ENCODE measurements at regions not wholly inside any gene's neighbourhood (a gene's known extent, or its start where the extent isn't known, plus 50 kb on each side); places are given as distances from the start of the nearest gene placed in this dataset.

DNA sequence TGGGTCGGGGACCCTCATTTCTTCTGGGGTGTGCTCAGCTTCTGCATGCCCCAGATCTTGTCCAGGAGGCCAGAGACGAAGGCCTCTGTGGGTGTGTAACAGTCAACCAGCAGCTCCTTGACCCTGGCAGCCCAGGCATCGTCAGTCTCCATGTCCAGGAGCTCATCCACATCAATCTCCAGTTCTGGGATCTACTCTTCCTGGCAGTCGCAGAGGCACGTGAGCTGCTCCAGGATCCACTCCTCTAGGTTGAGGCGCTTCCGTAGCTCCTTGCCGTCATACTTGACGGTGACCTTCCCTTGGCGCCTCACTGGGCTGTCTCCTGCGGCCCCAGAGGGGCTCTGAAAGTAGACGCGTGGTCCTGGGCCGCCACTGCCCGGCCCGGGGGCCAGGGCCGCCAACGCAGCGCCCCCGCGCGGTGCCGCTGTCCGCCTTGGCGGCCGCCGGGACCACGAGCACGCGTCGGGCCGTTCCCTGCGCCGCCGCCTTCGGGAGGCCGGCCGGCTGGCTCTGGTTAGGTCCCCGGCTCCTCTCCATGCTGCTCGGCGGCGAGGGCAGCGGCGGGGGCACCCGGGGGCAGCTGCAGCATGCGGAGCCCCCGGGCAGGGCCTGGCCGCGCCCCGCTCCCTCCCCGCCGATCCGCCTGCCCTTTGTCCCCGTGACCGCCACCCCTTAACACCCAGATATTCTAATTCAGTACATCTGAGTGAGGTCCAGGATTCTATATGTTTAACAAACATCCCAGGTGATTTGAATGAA lies 170.5 kb downstream of the SEPTIN7 start:
- peak in 1 of 14 donors; percentile 5 for DNase-seq

DNA sequence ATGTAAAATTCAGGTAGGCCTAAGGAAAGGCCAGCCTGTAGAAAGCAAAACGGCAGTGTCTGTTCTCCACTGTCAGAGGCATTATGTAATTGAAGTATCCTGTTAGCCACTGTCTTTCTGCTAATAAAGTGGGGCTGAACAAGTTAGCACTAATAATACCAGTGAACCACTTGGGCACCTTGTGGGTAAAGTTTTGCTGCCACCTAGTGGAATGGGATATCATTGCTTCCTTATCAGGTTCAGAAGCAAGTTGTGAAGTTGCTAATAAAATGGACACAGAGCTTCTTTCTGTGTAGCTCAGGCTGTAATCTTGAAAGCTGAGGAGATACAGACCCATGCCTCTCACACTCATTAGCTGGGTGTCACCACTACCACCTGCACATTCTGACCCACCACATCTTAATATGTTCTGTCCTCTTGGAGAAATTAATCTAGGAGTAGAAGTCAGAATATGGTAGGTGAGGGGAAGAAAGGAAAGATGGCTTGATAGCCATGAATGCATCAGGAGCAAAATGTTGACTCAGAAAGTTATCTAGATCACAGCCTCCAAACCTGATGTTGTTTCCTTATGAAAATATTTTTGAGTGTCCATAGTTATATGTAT lies 175.1 kb downstream of the SEPTIN7 start:
- peak in 6 of 14 donors; percentile 11 to 60 (median 21) for DNase-seq

DNA sequence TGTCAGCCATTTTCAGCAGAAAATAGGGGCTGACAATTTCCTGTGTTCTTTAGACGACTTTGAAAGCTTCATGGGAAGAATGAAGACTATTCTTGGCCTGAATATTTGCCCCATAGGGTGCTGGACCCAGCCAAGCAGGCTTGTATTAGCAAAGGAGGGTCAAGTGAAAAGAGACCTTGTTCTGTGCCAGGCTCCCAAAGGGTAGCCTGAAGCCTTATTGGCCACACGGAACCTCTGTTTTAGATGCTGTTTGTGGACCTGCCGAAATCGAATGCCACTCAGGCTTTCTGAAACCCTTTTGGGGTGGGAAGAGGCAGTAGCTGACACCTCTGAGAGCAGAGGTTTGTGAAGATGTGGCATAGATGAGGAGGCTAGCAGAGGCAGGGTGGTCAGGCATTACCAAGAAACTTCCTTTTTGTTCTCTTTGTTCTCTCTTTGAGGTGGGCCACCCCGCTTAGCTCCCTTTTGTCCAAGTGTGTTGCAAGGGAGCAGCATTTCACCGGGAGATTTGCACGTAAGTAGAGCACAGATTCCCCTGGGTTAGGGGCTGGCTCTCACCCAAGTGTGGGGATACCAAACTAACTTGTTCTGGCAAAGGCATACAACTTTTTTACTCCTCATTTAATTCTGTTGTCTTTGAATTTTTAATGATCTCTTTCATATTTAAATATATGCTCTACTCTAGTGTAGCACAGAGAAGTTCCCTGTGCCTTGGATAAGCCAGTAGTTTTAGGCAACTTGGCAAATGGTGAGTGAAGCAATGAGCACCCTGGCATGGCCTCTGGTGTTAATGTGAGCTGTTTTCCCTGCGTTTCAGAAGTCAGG lies 174.0 kb upstream of the EEPD1 start:
- peak in 2 of 14 donors; percentile 8 to 19 for DNase-seq

DNA sequence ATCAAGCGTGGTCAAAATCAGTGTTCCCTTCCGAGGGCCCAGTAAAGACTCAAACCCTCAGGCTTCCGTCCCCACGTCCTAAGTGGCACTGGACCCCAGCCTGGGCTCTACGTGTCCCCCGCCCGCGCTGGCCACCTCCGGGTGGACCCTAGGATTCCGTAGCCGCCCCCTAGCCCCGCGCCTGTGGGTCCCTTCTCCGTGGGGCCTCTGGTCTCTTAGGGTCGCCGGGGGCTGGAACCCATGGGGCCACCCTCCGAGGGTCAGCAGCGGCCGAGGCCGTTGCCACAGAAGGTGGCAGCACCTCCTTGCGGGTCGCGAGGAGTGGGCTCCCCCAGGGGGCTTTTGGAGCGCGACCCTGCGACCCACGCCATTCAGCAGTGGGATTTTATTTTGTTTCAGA lies 170.5 kb upstream of the EEPD1 start:
- DNase-seq = no peak

DNA sequence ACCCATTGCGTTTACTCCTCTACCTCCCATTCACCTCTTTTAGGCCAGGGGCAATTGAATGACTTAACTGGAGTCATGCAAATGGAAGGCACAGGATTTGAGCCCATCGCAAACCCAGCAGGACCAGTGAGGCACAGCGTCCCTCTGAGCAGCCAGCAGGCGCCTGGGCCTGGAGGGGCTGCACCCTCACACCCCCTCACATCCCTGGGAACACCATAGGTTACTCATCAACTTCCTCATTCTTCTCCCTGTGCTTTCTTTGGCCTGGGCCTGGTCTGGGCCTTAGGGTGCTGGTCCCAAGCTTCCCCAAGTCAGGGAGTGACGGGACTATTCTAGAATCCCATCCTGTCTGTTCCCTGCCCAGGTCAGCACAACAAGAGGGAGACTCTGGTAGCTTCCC lies 169.4 kb upstream of the EEPD1 start:
- no peak for DNase-seq

DNA sequence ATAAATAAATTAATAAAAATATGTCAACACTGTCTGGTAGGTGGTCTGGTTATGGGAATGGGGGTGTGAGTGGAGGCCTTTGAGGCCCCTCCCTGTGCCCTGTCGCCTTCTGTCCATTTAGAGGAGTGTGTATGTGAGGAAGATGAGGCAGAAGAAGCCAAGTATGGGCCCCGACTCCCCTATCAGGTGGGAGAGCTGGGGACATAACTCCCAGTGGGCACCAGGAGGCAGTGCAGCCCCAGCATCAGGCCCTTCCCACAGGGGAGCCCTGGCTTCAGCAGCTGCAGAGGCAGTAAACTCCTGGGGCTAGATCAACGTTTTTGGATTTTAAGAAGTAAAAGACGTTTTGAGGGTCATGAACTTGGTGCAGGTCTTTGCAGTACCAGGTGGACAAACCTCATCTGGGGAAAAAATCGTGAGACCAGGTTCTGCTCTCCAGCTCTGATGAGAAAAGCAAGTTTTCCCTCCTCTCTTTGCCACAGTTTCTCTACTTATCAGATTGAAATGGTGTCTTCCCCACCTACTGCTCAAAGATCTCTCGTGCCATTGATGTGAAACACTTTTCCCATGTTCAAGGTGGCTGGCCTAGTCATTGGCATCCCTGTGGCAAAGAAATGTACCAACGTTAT lies 167.8 kb upstream of the EEPD1 start:
- DNase-seq = peak in 12 of 14 donors; percentile 4 to 76 (median 52)

DNA sequence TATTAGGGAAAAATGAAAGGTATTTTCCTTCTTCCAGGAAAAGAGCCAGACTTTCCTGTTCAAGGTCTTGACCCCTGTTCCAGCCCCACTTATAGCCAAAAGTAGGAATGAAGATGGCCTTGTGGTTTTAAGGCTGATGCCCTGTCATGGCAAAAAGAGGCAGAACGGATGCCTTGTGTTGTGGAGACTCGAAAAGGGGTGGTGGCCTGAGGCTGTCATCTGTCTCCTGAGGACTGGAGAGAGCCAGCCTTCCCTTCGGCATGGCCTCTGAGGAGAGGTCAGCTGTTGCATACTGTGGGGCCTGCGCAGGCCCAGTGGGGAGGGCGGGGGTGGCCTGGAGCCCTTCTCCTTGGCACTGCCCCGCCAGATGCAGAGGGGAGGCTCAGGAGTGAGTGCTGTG lies 166.0 kb upstream of the EEPD1 start:
- DNase-seq = no peak

DNA sequence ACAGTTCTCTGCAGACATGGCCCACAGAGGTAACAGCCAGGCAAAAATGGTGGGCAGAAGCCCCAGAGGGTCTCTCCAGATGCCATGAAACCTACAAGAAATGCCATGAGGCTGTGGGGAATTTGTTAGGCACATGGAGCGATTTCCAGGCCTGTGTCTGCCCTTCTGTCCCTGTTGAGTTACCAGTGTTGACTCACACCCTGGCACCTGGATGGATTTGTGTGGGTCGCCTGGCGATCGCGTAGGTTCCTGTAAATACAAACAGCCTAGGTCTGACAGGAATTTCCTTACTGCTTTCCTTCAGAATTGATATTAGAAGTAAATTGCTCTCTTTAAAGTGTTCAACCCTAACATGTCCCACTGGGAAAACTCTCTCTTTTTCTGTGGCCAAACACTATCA lies 164.9 kb upstream of the EEPD1 start:
- DNase-seq = no peak

DNA sequence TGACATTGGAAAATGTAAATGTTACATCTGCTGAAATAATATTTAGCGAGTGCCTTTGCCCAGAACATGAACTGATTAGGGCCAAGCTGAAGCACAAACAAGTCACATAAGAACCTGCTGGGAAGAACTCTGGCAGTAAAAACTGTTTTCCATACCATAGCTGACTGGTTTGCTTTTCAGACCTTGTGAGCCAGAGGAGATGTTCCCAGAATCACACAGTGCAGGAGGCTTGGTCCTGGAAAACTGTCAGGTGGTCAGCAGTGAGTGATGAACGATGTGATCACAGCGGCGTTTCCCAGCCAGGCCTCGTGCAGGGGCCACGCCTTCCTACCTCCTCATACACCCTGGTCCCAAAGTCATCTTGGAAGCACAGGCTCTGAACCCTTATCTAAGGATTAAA lies 164.2 kb upstream of the EEPD1 start:
- no peak for DNase-seq

DNA sequence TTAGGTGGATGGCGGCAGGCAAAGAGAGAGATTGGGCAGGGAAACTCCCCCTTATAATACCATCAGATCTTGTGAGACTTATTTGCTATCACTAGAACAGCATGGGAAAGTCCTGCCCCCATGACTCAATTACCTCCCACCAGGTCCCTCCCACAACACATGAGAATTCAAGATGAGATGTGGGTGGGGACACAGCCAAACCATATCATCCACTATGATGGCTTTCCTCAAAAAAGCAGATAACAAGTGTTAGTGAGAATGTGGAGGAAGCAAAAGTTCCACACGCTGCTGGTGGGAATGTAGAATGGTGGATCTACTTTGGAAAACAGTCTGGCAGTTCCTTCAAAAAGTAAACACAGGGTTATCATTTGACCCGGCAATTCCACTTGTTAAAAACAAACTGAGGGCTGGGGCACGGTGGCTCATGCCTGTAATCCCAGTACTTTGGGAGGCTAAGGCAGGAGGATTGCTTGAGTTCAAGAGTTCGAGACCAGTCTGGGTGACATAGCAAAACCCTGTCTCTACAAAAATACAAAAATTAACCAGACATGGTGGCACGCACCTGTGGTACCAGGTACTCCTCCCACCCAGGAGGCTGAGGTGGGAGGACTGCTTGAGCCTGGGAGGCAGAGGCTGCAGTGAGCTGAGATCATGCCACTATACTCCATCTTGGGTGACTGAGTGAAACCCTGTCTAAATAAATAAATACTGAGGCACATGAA lies 161.4 kb upstream of the EEPD1 start:
- no peak for DNase-seq

DNA sequence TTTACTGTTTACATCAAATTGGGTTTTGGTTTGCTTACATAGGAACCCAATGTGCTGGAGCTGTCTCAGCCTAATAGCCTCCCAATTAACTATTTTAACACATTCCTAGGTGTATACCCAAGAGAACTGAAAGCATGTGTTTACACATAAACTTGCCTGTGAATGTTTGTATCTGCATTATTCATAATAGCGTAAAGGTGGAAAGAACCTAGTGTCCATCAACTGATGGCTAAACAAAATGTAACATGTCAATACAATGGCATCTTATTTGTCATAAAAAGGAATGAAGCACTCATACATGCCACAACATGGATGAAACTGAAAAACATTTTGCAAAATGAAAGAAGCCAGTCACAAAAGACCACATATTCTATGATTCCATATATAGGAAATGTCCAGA lies 160.6 kb upstream of the EEPD1 start:
- DNase-seq = no peak

DNA sequence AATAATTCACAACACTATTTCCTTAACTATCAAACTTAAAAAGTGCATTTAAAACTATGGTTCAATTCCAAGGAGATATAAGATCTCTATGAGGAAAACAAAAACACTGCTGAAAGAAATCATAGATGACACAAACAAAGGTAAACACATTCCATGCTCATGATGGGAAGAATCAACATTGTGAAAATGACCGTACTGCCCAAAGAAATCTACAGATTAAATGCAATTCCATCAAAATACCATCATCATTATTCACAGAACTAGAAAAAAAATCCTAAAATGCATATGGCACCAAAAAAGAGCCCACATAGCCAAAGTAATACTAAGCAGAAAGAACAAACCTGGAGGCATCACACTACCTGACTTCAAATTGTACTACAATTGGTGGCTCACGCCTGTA lies 159.9 kb upstream of the EEPD1 start:
- no peak for DNase-seq

DNA sequence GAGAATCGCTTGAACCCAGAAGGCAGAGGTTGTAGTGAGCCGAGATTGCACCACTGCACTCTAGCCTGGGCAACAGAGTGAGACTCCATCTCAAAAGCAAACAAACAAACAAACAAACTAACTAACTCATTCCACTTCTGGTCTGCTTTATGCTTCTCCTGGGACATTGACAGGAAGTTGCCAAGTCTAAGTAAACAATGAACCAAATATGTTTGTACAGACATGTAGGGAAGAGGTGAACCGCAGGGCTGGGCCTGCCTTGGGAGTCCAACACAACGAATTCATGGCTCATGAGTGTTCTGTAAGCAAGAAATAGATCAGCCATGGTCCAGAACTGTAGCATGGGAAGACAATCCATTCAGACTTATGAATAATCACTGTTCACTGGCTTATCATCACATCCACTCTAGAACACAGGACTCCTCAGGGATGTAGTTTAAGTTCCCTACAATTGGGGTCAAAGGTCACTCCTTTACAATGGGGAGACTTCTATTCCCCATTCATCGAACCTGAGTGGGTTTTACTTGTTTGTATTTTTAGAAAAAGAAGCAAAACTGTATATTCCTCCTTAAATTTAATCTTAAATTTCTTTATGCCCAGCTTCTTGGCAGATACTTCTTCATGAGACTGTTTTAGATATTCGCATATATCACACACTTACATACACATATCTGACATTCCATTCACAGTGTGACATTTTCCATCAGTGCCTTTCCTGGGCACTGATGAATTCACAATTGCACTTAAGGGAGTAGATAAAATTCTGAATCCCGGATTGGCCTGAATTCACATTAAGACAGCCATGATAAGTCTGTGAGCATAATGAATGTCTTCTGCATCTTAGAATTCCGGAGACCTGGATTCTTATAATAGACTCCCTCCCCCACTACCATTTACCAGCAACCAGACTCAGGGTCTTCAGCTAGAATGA lies 159.1 kb upstream of the EEPD1 start:
- no peak for DNase-seq

DNA sequence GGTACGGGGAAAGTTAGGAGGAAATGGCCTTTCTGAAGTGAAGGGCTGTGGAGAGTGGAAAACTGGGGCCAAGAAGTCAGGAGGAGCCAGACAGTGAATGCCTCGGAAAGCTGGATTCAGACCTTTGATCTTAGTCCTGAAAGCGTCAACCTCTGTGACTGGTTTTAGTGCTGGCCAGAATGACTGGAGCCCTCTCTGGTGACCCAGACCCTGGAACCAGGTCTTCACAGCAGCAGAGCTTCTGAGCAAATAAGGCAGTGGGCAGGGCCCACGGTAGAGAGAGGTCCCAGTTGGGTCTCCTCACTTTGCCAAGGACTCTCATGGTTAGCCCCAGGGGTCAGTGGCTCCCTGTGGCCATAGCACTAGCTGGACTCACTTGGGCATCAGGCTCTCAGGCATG lies 157.7 kb upstream of the EEPD1 start:
- DNase-seq = no peak

DNA sequence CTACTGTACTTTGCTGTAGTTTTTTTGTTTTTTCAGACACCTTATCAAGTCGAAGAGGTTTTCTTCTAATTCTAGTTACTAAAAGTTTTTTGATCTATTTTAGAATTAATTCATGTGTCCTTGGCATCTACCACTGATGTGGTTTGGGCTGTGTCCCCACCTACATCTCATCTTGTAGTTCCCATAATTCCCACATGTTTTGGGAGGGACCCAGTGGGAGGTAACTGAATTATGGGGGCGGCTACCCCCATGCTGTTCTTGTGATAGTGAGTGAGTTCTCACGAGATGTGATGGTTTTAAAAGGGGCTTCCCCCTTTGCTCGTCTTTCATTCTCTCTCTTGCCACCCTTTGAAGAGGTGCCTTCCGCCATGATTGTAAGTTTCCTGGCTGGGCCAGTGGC lies 154.6 kb upstream of the EEPD1 start:
- DNase-seq = no peak

DNA sequence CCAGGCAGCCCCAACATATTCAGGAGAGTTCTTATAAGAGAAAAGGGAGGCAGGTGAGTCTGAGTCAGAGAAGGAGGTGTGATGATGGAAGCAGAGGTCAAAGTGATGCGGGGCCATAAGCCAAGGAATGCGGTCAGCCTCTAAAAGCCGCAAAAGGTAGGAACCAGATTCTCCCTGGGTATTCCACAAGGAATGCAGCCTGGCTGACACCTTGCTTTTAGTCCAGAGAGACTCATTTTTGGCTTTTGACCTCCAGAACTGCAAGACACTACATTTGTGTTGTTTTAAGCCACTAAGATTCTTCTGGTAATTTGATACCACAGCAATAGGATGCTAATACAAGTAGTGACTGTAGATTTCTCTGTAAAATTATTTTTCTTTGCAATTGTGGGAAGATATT lies 151.5 kb upstream of the EEPD1 start:
- no peak for DNase-seq

DNA sequence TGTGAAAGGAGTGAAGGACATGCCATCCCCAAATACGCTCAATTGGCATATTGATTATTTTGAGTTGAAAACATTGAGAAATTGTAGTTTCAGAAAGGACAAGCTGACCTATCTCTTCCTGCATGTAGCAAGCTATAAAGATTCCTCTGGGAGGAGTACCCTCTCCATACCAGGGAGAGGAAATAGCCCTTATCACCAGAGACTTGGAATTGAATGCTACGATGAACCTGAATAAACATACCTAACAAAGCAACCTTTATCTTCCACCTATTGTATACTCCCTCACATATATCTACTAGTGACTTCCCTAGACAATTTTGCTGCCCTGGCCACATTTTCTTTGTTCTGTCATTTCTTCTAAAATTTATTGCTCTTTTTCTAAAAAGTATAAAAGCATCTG lies 150.2 kb upstream of the EEPD1 start:
- DNase-seq = no peak

DNA sequence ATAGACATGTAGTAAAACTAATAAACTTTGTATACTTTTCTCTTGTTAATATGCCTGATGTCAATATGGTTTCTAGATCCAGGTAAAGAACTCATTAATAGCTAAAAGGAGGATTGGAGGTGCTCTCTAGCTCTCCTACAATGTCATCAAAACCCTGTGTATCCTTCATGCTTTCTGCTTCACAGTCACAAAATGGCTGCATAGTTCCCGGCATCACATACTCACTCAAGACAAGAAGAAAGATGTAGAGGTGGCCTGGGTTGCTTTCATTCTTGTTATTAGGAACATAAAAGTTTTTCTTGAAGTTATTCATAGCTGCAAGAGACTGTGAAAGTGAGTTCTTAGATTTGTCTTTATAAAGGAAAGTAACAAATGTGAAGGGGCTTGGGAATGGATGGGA lies 149.7 kb upstream of the EEPD1 start:
- DNase-seq = no peak

DNA sequence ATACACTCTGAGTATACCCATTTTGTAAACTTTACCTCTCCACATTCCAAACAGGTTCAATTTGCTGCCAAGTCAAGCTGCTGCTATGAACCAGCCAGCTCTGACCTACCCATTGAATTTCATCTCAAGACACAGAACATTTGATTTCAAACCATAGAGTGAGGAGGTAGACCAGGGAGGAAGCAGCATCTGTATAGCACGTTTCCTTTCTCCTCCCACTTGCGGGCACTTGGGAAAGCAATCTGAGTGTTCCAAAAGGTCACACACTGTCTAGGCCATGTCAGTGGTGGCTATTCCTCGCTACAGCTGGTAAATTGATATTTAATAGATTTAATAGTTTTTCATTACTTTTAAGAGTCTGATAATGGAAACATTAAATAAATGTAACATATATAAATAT lies 147.8 kb upstream of the EEPD1 start:
- no peak for DNase-seq

DNA sequence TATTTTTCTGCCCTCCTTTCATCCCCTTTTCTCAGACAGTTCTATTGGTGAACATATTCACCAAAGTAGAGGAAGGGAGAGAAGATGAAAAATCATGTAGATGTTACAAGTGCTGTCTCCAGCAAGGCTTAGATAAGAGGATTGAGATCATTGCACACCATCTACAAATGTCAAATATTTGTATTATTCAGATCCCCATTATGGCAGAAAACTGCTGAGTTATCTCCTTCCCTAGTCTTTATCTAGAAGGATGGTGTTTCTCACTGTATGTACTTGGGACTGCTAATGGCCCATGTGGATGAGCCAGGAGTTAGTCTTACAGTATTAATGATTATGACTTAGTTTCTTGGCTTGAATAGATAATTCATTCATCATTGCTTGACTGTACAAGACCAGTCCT lies 147.2 kb upstream of the EEPD1 start:
- no peak for DNase-seq

DNA sequence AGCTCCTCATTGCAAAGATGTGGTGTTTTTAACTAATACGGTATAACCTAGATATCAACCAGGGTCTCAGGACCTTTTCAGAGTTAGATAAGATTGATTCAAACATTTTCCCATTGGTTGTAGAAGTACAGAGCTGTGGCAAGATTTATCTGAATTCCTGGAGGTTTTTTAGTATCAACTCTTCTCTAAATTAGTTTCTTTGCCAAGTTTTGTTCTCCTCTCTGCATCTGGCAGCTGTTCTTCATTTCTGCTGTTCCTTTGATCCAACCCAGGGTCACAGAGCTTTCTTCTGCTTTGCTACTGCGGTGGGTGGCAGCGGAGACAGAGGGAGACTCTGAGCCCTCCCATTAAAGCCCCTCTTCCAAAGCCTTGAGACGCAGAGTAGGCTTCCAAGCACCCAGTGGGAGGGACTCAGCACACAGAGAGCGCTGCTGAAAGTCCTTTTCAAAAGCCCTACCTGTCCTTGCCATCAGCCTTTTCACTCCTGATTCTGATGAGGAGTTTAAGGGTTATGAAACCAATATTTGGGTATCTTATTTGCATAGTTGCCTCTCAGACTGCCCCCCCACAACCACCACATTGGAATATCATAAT lies 146.3 kb upstream of the EEPD1 start:
- DNase-seq = no peak

Measured in C1 segment of cervical spinal cord (tissue), 14 donors.